HEK293 (cell line): ENCODE measurements at regions not wholly inside any gene's neighbourhood (a gene's known extent, or its start where the extent isn't known, plus 50 kb on each side); places are given as distances from the start of the nearest gene placed in this dataset.

ENCODE experiments used
- GLI4 ChIP-seq: fragments of 450-650 bp; formaldehyde crosslinking; IDR thresholded peaks from 2 replicates; pipeline ENCODE4 v1.5.1; 2016; ENCODE audit warnings: missing biosample characterization, missing genetic modification characterization
- GLIS1 ChIP-seq: fragments of 450-650 bp; formaldehyde crosslinking; IDR thresholded peaks from 2 replicates; pipeline ENCODE4 v1.5.1; 2016; ENCODE audit warnings: missing biosample characterization, missing genetic modification characterization
- MYNN ChIP-seq: fragments of 450-650 bp; formaldehyde crosslinking; IDR thresholded peaks from 2 replicates; pipeline ENCODE4 v1.5.1; 2016; ENCODE audit warnings: missing biosample characterization, missing genetic modification characterization, borderline replicate concordance
- RBAK ChIP-seq: fragments of 450-650 bp; formaldehyde crosslinking; IDR thresholded peaks from 2 replicates; pipeline ENCODE4 v1.5.1; 2016; ENCODE audit warnings: missing biosample characterization, missing genetic modification characterization
- SP2 ChIP-seq: fragments of 450-650 bp; formaldehyde crosslinking; IDR thresholded peaks from 2 replicates; pipeline ENCODE4 v1.5.1; 2016; ENCODE audit warnings: missing biosample characterization, missing genetic modification characterization
- SP3 ChIP-seq: fragments of 450-650 bp; formaldehyde crosslinking; IDR thresholded peaks from 2 replicates; pipeline ENCODE4 v1.5.1; 2016; ENCODE audit warnings: missing biosample characterization, missing genetic modification characterization
- ZBTB10 ChIP-seq: fragments of 450-650 bp; formaldehyde crosslinking; IDR thresholded peaks from 2 replicates; pipeline ENCODE4 v1.5.1; 2016; ENCODE audit warnings: missing biosample characterization, missing genetic modification characterization
- ZBTB44 ChIP-seq: fragments of 450-650 bp; IDR thresholded peaks from 2 replicates; pipeline ENCODE4 v1.5.1; 2018; ENCODE audit warnings: missing biosample characterization, mild to moderate bottlenecking, missing genetic modification characterization
- ZBTB8A ChIP-seq: fragments of 450-650 bp; formaldehyde crosslinking; IDR thresholded peaks from 2 replicates; pipeline ENCODE4 v1.5.1; 2016; ENCODE audit warnings: missing biosample characterization, missing genetic modification characterization
- ZNF112 ChIP-seq: fragments of 450-650 bp; formaldehyde crosslinking; IDR thresholded peaks from 2 replicates; pipeline ENCODE4 v1.5.0; 2017; ENCODE audit warnings: missing biosample characterization, missing genetic modification characterization
- ZNF138 ChIP-seq: fragments of 450-650 bp; formaldehyde crosslinking; IDR thresholded peaks from 2 replicates; pipeline ENCODE4 v1.5.1; 2016; ENCODE audit warnings: missing biosample characterization, missing genetic modification characterization, borderline replicate concordance
- ZNF140 ChIP-seq: fragments of 450-650 bp; formaldehyde crosslinking; IDR thresholded peaks from 2 replicates; pipeline ENCODE4 v1.5.1; 2016; ENCODE audit warnings: missing biosample characterization, missing genetic modification characterization
- ZNF146 ChIP-seq: fragments of 450-650 bp; formaldehyde crosslinking; IDR thresholded peaks from 2 replicates; pipeline ENCODE4 v1.5.1; 2016; ENCODE audit warnings: missing biosample characterization, missing genetic modification characterization
- ZNF221 ChIP-seq: fragments of 450-650 bp; formaldehyde crosslinking; IDR thresholded peaks from 2 replicates; pipeline ENCODE4 v1.5.1; 2017; ENCODE audit warnings: missing biosample characterization, missing genetic modification characterization, borderline replicate concordance
- ZNF354C ChIP-seq: fragments of 450-650 bp; formaldehyde crosslinking; IDR thresholded peaks from 2 replicates; pipeline ENCODE4 v1.5.1; 2016; ENCODE audit warnings: missing biosample characterization, missing genetic modification characterization, low read depth, borderline replicate concordance
- ZNF510 ChIP-seq: fragments of 450-650 bp; formaldehyde crosslinking; IDR thresholded peaks from 2 replicates; pipeline ENCODE4 v1.5.1; 2018; ENCODE audit warnings: mild to moderate bottlenecking, missing genetic modification characterization, missing biosample characterization; ENCODE audit not compliant: insufficient replicate concordance
- ZNF555 ChIP-seq: fragments of 450-650 bp; formaldehyde crosslinking; conservative IDR thresholded peaks from 2 replicates; pipeline ENCODE4 v1.5.1; 2017; ENCODE audit warnings: missing biosample characterization, mild to moderate bottlenecking, missing genetic modification characterization, inconsistent platforms
- ZNF626 ChIP-seq: fragments of 450-650 bp; sonication (Bioruptor Pico); formaldehyde crosslinking; IDR thresholded peaks from 2 replicates; pipeline ENCODE4 v1.5.1; 2018; ENCODE audit warnings: missing biosample characterization, missing genetic modification characterization, inconsistent platforms
- ZNF658 ChIP-seq: fragments of 450-650 bp; formaldehyde crosslinking; IDR thresholded peaks from 2 replicates; pipeline ENCODE4; 2016; ENCODE audit warnings: missing biosample characterization, missing genetic modification characterization
- ZNF660 ChIP-seq: fragments of 450-650 bp; IDR thresholded peaks from 2 replicates; pipeline ENCODE4 v1.5.1; 2018; ENCODE audit warnings: missing biosample characterization, mild to moderate bottlenecking, missing genetic modification characterization
- ZNF704 ChIP-seq: fragments of 450-650 bp; formaldehyde crosslinking; IDR thresholded peaks from 2 replicates; pipeline ENCODE4 v1.5.1; 2016; ENCODE audit warnings: missing biosample characterization, missing genetic modification characterization
- ZNF768 ChIP-seq: fragments of 450-650 bp; formaldehyde crosslinking; IDR thresholded peaks from 2 replicates; pipeline ENCODE4 v1.5.1; 2018; ENCODE audit warnings: missing biosample characterization, mild to moderate bottlenecking, missing genetic modification characterization
- ZNF830 ChIP-seq: fragments of 450-650 bp; IDR thresholded peaks from 2 replicates; pipeline ENCODE4 v1.5.0; 2018; ENCODE audit warnings: missing biosample characterization, missing genetic modification characterization, low read depth, mild to moderate bottlenecking, moderate library complexity
- ZNF837 ChIP-seq: fragments of 450-650 bp; formaldehyde crosslinking; IDR thresholded peaks from 2 replicates; pipeline ENCODE4 v1.5.1; 2016; ENCODE audit warnings: missing biosample characterization, missing genetic modification characterization
- ZSCAN4 ChIP-seq: fragments of 450-650 bp; formaldehyde crosslinking; IDR thresholded peaks from 2 replicates; pipeline ENCODE4 v1.5.1; 2017; ENCODE audit warnings: missing biosample characterization, missing genetic modification characterization
- TF ChIP-seq, protein P1 (sequence below): fragments of 450-650 bp; formaldehyde crosslinking; IDR thresholded peaks from 2 replicates; pipeline ENCODE4 v1.5.1; 2016; ENCODE audit warnings: missing biosample characterization, missing genetic modification characterization
- TF ChIP-seq, protein P2 (sequence below): fragments of 450-650 bp; formaldehyde crosslinking; IDR thresholded peaks from 2 replicates; pipeline ENCODE4 v1.5.0; 2017; ENCODE audit warnings: missing biosample characterization, missing genetic modification characterization, borderline replicate concordance

- TF ChIP-seq ZBTB44 (tag by site-specific recombination) (0 out of 2 replicates have a peak, but pooled peaks have one; percentile 12), ZNF626 (tag by site-specific recombination) (no peak), SP2 (no peak), ZNF221 (no peak), ZNF555 (tag by site-specific recombination) (no peak), ZNF837 (no peak), MYNN (no peak), ZNF354C (no peak), ZBTB8A (0 out of 2 replicates have a peak, but pooled peaks have one; percentile 20), ZSCAN4 (tag by site-specific recombination) (no peak), ZNF830 (tag by site-specific recombination) (no peak), SP3 (no peak), GLIS1 (tag by site-specific recombination) (peak; percentile 42; the same call in 1 of the 2 replicates), ZNF704 (tag by site-specific recombination) (no peak), ZNF146 (no peak), ZNF510 (peak; percentile 7), RBAK (no peak), ZNF660 (tag by site-specific recombination) (0 out of 2 replicates have a peak, but pooled peaks have one; percentile 50), ZBTB10 (tag by site-specific recombination) (no peak), ZNF138 (tag by site-specific recombination) (no peak), ZNF140 (no peak), ZNF112 (no peak), GLI4 (no peak), ZNF658 (tag by site-specific recombination) (no peak), ZNF768 (tag by site-specific recombination) (no peak)
- TF ChIP-seq, protein P1, sequence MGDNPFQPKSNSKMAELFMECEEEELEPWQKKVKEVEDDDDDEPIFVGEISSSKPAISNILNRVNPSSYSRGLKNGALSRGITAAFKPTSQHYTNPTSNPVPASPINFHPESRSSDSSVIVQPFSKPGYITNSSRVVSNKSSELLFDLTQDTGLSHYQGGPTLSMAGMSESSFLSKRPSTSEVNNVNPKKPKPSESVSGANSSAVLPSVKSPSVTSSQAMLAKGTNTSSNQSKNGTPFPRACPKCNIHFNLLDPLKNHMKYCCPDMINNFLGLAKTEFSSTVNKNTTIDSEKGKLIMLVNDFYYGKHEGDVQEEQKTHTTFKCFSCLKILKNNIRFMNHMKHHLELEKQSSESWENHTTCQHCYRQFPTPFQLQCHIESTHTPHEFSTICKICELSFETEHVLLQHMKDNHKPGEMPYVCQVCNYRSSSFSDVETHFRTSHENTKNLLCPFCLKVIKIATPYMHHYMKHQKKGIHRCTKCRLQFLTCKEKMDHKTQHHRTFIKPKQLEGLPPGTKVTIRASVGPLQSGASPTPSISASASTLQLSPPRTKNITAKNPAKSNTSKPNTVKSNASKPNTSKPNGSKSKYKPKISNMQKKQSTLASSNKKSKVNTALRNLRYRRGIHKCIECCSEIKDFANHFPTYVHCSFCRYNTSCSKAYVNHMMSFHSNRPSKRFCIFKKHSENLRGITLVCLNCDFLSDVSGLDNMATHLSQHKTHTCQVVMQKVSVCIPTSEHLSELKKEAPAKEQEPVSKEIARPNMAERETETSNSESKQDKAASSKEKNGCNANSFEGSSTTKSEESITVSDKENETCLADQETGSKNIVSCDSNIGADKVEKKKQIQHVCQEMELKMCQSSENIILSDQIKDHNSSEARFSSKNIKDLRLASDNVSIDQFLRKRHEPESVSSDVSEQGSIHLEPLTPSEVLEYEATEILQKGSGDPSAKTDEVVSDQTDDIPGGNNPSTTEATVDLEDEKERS (tag by site-specific recombination) = no peak
- TF ChIP-seq, protein P2, sequence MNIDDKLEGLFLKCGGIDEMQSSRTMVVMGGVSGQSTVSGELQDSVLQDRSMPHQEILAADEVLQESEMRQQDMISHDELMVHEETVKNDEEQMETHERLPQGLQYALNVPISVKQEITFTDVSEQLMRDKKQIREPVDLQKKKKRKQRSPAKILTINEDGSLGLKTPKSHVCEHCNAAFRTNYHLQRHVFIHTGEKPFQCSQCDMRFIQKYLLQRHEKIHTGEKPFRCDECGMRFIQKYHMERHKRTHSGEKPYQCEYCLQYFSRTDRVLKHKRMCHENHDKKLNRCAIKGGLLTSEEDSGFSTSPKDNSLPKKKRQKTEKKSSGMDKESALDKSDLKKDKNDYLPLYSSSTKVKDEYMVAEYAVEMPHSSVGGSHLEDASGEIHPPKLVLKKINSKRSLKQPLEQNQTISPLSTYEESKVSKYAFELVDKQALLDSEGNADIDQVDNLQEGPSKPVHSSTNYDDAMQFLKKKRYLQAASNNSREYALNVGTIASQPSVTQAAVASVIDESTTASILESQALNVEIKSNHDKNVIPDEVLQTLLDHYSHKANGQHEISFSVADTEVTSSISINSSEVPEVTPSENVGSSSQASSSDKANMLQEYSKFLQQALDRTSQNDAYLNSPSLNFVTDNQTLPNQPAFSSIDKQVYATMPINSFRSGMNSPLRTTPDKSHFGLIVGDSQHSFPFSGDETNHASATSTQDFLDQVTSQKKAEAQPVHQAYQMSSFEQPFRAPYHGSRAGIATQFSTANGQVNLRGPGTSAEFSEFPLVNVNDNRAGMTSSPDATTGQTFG = no peak
Measured at GRCh38 chr12:25811656-25812126, 146.8 kb upstream of the RASSF8 start (continued).
